OCI-LY1 (cell line): ENCODE measurements at regions not wholly inside any gene's neighbourhood (a gene's known extent, or its start where the extent isn't known, plus 50 kb on each side); places are given as distances from the start of the nearest gene placed in this dataset.

Experiments
- H2AFZ ChIP-seq: fragments of 200-600 bp; sonication (generic), shearing (Covaris generic); 2 replicates; pipeline ENCODE4 v1.6.0; 2014; ENCODE audit warnings: antibody characterized with exemption, mild to moderate bottlenecking, low read length
- H3F3A ChIP-seq: fragments of 200-600 bp; sonication (generic), shearing (Covaris generic); 2 replicates; pipeline ENCODE4 v1.6.0; 2014; ENCODE audit warnings: mild to moderate bottlenecking, antibody characterized with exemption, low read length, moderate library complexity; ENCODE audit not compliant: insufficient read depth
- H3K27ac ChIP-seq: fragments of 200-600 bp; sonication (generic); 2 replicates; pipeline ENCODE4 v1.5.1; 2014; ENCODE audit warnings: low read length, mixed run types, mild to moderate bottlenecking, low read depth; ENCODE audit not compliant: poor library complexity, severe bottlenecking
- H3K27me3 ChIP-seq: fragments of 200-600 bp; sonication (generic); 2 replicates; pipeline ENCODE4 v1.6.0; 2014; ENCODE audit warnings: antibody characterized with exemption, mild to moderate bottlenecking, low read length, moderate library complexity; ENCODE audit not compliant: insufficient read depth
- H3K36me3 ChIP-seq: fragments of 200-600 bp; sonication (generic); 2 replicates; pipeline ENCODE4 v1.6.1; 2014; ENCODE audit warnings: mild to moderate bottlenecking, antibody characterized with exemption, low read length, moderate library complexity, mixed read lengths; ENCODE audit not compliant: insufficient read depth
- H3K4me1 ChIP-seq: fragments of 200-600 bp; sonication (generic); 2 replicates; pipeline ENCODE4 v1.5.1; 2014; ENCODE audit warnings: mild to moderate bottlenecking, low read length, moderate library complexity; ENCODE audit not compliant: insufficient read depth, severe bottlenecking
- H3K4me2 ChIP-seq: fragments of 200-600 bp; sonication (generic), shearing (Covaris generic); 2 replicates; pipeline ENCODE4 v1.6.1; 2014; ENCODE audit warnings: low read length
- H3K4me3 ChIP-seq: fragments of 200-600 bp; sonication (generic); 2 replicates; pipeline ENCODE4 v1.5.1; 2014; ENCODE audit warnings: low read length, low read depth, mild to moderate bottlenecking, mixed read lengths; ENCODE audit not compliant: poor library complexity, severe bottlenecking
- H3K79me2 ChIP-seq: fragments of 200-600 bp; shearing (Covaris generic); 2 replicates; pipeline ENCODE4 v1.6.1; 2016; ENCODE audit warnings: mixed run types, low read length, mixed read lengths; ENCODE audit not compliant: insufficient read depth
- H3K9ac ChIP-seq: fragments of 200-600 bp; sonication (generic), shearing (Covaris generic); 2 replicates; pipeline ENCODE4 v1.6.1; 2014; ENCODE audit warnings: mild to moderate bottlenecking, low read length, mixed read lengths
- H3K9me2 ChIP-seq: fragments of 200-600 bp; sonication (generic), shearing (Covaris generic); 2 replicates; pipeline ENCODE4 v1.6.1; 2014; ENCODE audit warnings: low read depth, mild to moderate bottlenecking, low read length, mixed read lengths
- H3K9me3 ChIP-seq: fragments of 200-600 bp; shearing (Covaris generic); 2 replicates; pipeline ENCODE4 v1.6.1; 2014; ENCODE audit warnings: low read length, mixed read lengths
- H4K20me1 ChIP-seq: fragments of 200-600 bp; sonication (generic), shearing (Covaris generic); 2 replicates; pipeline ENCODE4 v1.6.0; 2016; ENCODE audit warnings: mild to moderate bottlenecking, low read length; ENCODE audit not compliant: insufficient read depth
- CTCF ChIP-seq: fragments of 200-600 bp; sonication (generic), shearing (Covaris generic); IDR thresholded peaks from 2 replicates; pipeline ENCODE4 v1.5.1; 2017; ENCODE audit warnings: mild to moderate bottlenecking, antibody characterized with exemption, low read length, moderate library complexity, mixed read lengths
- EZH2 ChIP-seq: fragments of 200-600 bp; sonication (generic), shearing (Covaris generic); IDR thresholded peaks from 2 replicates; pipeline ENCODE4 v1.8.0; 2017; ENCODE audit warnings: borderline replicate concordance, mixed run types, mild to moderate bottlenecking, antibody characterized with exemption, low read length, moderate library complexity, mixed read lengths

GRCh38 chr14:101634850-101635748 is 73.8 kb downstream of the DIO3 start:
- no peaks in the 10 kb centered on the region for H4K20me1 ChIP-seq
- H3K4me1 ChIP-seq: no peaks in the 10 kb centered on the region
- no peak overlapping the region for H3K27ac ChIP-seq
- H2AFZ ChIP-seq: no peak overlapping the region
- no peak overlapping the region for H3K4me3 ChIP-seq
- TF ChIP-seq EZH2: no peak
- no peak for TF ChIP-seq CTCF
- no peaks in the 10 kb centered on the region for H3K9me3 ChIP-seq
- peaks cover 8% of the 10 kb centered on the region; the same call in 1 of the 2 replicates for H3K27me3 ChIP-seq
- H3K79me2 ChIP-seq: no peaks in the 10 kb centered on the region
- no peaks in the 10 kb centered on the region for H3F3A ChIP-seq
- no peak overlapping the region for H3K9ac ChIP-seq
- H3K36me3 ChIP-seq: no peaks in the 10 kb centered on the region
- no peaks in the 10 kb centered on the region for H3K9me2 ChIP-seq
- H3K4me2 ChIP-seq: no peak overlapping the region

GRCh38 chr14:101635749-101636560 is 74.7 kb downstream of the DIO3 start:
- no peak overlapping the region for H3K27ac ChIP-seq
- H3K4me3 ChIP-seq: no peak overlapping the region
- H3K9me2 ChIP-seq: no peaks in the 10 kb centered on the region
- no peaks in the 10 kb centered on the region for H3F3A ChIP-seq
- no peaks in the 10 kb centered on the region for H4K20me1 ChIP-seq
- no peaks in the 10 kb centered on the region for H3K9me3 ChIP-seq
- H3K9ac ChIP-seq: no peak overlapping the region
- no peak overlapping the region for H3K4me2 ChIP-seq
- H3K4me1 ChIP-seq: no peaks in the 10 kb centered on the region
- no peaks in the 10 kb centered on the region for H3K79me2 ChIP-seq
- H2AFZ ChIP-seq: no peak overlapping the region
- H3K27me3 ChIP-seq: peaks cover 8% of the 10 kb centered on the region; the same call in 1 of the 2 replicates
- TF ChIP-seq EZH2: no peak
- no peak for TF ChIP-seq CTCF
- no peaks in the 10 kb centered on the region for H3K36me3 ChIP-seq

GRCh38 chr14:101639241-101639833 is 78.0 kb downstream of the DIO3 start:
- Histone ChIP-seq H3K9me2 (no peaks in the 10 kb centered on the region), H3K4me1 (no peaks in the 10 kb centered on the region), H3K9me3 (0 out of 2 replicates have a peak, but pooled peaks cover 2% of the 10 kb centered on the region), H2AFZ (no peak overlapping the region), H3K36me3 (no peaks in the 10 kb centered on the region), H3K4me2 (no peak overlapping the region), H3K9ac (no peak overlapping the region), H3K79me2 (no peaks in the 10 kb centered on the region), H3F3A (no peaks in the 10 kb centered on the region), H4K20me1 (no peaks in the 10 kb centered on the region), H3K27ac (no peak overlapping the region), H3K27me3 (peaks cover 8% of the 10 kb centered on the region; the same call in 1 of the 2 replicates), H3K4me3 (no peak overlapping the region)
- TF ChIP-seq EZH2: no peak
- no peak for TF ChIP-seq CTCF
